ENCODE measurements at regions not wholly inside any gene's neighbourhood (a gene's known extent, or its start where the extent isn't known, plus 50 kb on each side); places are given as distances from the start of the nearest gene placed in this dataset.

DNA sequence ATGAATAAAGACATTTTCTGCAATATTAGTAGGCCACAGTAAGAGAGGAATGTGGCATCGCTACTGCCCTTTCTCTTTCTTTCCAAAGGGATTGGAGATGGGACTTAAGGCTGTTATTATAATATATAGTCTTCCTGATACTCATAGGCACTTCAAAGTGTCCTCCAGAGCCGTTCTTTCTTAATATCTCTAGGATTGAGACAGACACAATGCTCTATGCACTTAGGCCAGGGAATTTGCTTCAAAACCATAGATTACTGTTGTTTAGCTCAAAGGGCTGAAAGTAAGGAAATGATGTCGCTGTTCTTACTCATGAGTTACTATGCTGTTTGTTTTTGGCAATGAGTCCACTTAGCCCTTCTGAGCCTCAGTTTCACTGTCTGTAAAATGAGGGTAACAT is 590.5 kb downstream of the CDH11 start:
- H3K27me3 Mint-ChIP-seq, result no peaks in the 10 kb centered on the region
- H3K9me3 Mint-ChIP-seq, result peaks cover 4% of the 10 kb centered on the region
- POLR2A ChIA-PET, result no interaction called here
- no peak overlapping the region for H3K27ac Mint-ChIP-seq
- DNase-seq, result no peak
- no peaks in the 10 kb centered on the region for H3K36me3 Mint-ChIP-seq (ENCODE audit: low read depth)
- CTCF ChIA-PET, result no interaction called here
- H3K4me3 Mint-ChIP-seq, result no peak overlapping the region
- H3K4me1 Mint-ChIP-seq, result no peaks in the 10 kb centered on the region

DNA sequence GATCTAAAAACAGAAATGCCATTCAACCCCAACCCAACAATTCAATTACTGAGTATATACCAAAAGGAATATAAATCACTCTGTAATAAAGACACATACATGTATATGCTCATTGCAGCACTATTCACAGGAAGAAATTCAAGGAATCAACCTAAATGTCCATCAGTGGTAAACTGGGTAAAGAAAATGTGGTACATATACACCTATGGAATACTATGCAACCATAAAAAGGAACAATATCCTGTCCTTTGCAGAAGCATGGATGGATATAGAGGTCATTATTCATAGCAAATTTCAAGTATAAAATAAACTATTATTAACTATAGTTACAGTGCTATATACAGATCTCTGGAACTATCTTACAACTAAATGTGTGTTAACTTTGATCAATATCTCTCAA is 599.3 kb downstream of the CDH11 start:
- Mint-ChIP-seq H3K4me1 (no peaks in the 10 kb centered on the region), H3K27ac (no peak overlapping the region), H3K4me3 (no peak overlapping the region), H3K9me3 (peaks cover 2% of the 10 kb centered on the region), H3K27me3 (no peaks in the 10 kb centered on the region), H3K36me3 (ENCODE audit: low read depth) (no peaks in the 10 kb centered on the region)
- ChIA-PET CTCF (no interaction called here), POLR2A (no interaction called here)
- no peak for DNase-seq

DNA sequence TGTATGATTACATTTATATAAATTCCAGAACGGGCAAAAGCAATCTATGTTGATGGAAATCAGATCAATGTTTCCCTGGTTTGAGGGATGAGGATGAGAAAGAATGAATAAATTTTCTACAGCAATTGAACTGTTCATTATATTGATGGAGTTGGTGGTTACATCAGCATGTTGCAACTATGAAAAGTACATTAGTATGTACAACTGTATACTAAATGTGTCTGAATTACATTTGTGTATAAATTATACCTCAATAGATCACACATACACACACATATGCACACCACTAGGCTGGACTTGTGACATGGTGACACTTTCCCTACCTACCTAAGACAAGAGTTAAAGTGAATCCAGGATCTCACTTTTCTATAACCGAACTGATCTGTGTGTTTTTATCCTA is 608.0 kb downstream of the CDH11 start:
- ChIA-PET CTCF (no interaction called here), POLR2A (no interaction called here)
- no peaks in the 10 kb centered on the region for H3K36me3 Mint-ChIP-seq (ENCODE audit: low read depth)

DNA sequence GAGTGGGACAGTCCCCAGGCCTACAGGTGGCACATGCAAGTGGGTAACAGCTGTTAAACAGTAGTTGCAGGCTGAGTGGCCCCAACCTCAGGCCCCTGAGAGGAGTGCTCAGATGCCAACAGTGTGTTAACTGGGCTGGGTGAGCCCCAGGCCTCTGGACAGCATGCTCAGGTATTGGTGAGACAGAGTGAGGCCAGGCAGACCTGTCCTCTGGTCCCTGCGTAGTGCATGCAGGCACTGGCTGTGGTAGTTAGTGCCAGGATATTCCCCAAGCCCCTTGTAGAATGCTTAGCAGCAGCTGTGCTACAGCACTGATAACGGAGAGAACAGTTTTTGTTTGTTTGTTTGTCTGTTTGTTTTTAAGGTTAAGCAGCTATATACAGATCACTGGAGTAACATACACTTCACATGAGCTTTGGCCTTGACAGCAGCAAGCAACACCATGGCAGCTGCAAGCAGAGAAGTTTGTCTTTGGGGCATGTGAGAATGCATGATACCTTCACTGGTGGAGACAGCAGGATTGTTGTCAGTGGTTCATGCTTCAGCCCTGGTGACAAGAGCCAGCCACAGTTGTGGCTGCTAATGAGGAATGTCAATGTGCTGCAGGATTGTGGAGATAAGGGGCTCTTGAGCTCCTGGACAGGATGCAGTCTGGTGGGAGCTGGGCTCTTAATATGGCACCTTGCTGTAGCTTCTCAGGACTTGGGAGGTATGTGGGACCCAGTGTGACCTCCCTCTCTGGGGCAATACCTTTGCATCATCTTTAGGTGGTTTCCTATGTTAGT is 614.4 kb downstream of the CDH11 start:
- POLR2A ChIA-PET, result no interaction called here
- no peaks in the 10 kb centered on the region for H3K36me3 Mint-ChIP-seq (ENCODE audit: low read depth)
- no peaks in the 10 kb centered on the region for H3K4me1 Mint-ChIP-seq
- no peak overlapping the region for H3K4me3 Mint-ChIP-seq
- H3K9me3 Mint-ChIP-seq, result peaks cover 7% of the 10 kb centered on the region
- no peak for DNase-seq
- no peak overlapping the region for H3K27ac Mint-ChIP-seq
- H3K27me3 Mint-ChIP-seq, result no peaks in the 10 kb centered on the region
- CTCF ChIA-PET, result no interaction called here

More for the DNA sequence above, 608.0 kb downstream of the CDH11 start:
- Mint-ChIP-seq H3K27ac (no peak overlapping the region), H3K4me3 (no peak overlapping the region), H3K9me3 (peaks cover 4% of the 10 kb centered on the region), H3K27me3 (no peaks in the 10 kb centered on the region), H3K4me1 (no peaks in the 10 kb centered on the region)
- no peak for DNase-seq

DNA sequence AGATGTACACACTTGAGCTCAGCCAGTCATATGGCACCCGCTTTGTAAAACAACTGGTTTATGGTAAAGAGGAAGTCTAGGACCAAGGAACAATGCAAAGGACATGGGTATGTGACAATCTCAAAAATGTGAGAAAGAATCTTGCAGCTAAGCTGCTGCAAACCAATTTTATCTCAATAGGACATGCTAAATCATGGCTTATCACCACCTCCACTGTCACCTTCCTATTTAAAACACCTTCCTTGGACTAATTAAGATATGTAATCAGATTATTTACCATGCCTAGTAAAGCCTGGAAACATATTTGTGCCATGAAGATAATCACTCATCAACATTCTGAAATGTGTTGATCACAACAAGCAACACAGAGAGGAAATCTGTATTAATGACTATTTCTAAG is 622.7 kb downstream of the CDH11 start:
- no peaks in the 10 kb centered on the region for H3K4me1 Mint-ChIP-seq
- DNase-seq, result no peak
- ChIA-PET CTCF (no interaction called here), POLR2A (no interaction called here)
- H3K27ac Mint-ChIP-seq, result no peak overlapping the region
- no peaks in the 10 kb centered on the region for H3K36me3 Mint-ChIP-seq (ENCODE audit: low read depth)
- no peaks in the 10 kb centered on the region for H3K27me3 Mint-ChIP-seq
- no peak overlapping the region for H3K4me3 Mint-ChIP-seq
- H3K9me3 Mint-ChIP-seq, result no peaks in the 10 kb centered on the region

DNA sequence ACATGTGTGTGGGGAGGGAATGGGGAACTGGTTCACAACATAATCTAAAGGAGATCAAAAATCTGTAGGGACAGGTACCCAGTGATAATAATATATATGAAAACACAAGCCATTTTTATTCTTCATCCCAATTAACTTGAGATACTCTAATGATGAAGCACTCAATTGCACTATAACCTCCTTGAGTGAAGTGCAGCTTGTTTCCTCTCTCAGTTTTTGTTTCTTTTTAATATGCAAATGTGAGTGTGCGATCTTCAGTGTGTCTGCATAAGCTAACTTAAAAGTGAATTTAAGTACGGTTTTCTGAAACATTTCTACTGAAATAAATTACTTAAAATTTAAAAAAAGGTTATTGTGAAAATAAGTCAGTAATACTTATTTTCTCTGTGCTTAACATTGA is 623.5 kb downstream of the CDH11 start:
- no peaks in the 10 kb centered on the region for H3K9me3 Mint-ChIP-seq
- no peak overlapping the region for H3K27ac Mint-ChIP-seq
- no peaks in the 10 kb centered on the region for H3K4me1 Mint-ChIP-seq
- H3K36me3 Mint-ChIP-seq (ENCODE audit: low read depth), result no peaks in the 10 kb centered on the region
- H3K27me3 Mint-ChIP-seq, result no peaks in the 10 kb centered on the region
- H3K4me3 Mint-ChIP-seq, result no peak overlapping the region
- ChIA-PET POLR2A (no interaction called here), CTCF (no interaction called here)
- DNase-seq, result no peak

DNA sequence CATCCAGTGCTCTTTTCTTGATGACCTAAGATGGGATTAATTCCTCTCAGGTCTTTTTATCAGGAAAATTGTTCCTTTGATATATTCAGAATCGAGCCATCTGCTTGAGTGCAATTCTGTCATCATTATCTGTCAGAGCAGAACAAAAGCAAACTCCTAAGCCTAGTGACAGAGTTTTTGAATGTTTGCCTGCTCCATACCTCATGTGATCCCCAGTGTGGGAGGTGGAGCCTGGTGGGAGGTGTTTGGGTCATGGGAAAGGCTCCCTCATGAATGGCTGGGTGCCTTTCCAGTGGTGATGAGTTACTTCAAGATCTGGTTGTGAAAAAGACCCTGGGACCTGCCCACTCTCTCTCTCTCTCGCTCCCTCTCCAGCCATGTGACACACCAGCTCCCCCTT is 628.2 kb downstream of the CDH11 start:
- no peaks in the 10 kb centered on the region for H3K36me3 Mint-ChIP-seq (ENCODE audit: low read depth)
- peaks cover 6% of the 10 kb centered on the region for H3K9me3 Mint-ChIP-seq
- H3K27me3 Mint-ChIP-seq, result no peaks in the 10 kb centered on the region
- H3K27ac Mint-ChIP-seq, result no peak overlapping the region
- no peak for DNase-seq
- ChIA-PET POLR2A (no interaction called here), CTCF (no interaction called here)
- no peak overlapping the region for H3K4me3 Mint-ChIP-seq
- H3K4me1 Mint-ChIP-seq, result no peaks in the 10 kb centered on the region

DNA sequence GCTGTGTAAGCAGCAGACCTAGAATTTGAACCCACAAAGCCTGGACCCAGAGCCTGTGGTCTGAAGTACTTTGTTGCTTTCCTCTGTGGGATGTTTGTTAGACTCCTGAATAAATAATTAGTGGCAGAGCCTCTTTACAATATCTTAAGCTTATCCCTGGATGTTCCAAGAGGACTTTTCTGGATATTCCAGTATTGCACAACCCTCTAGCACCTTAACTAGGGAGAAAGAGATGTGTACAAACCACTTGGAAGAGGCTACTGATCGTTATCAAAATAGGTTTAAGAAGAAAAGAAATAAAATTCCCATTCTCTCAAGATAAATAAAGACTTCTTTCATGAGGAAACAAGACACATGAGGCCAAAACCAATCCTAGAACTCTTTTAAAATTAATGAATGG is 632.4 kb downstream of the CDH11 start:
- H3K27me3 Mint-ChIP-seq, result no peaks in the 10 kb centered on the region
- POLR2A ChIA-PET, result no interaction called here

DNA sequence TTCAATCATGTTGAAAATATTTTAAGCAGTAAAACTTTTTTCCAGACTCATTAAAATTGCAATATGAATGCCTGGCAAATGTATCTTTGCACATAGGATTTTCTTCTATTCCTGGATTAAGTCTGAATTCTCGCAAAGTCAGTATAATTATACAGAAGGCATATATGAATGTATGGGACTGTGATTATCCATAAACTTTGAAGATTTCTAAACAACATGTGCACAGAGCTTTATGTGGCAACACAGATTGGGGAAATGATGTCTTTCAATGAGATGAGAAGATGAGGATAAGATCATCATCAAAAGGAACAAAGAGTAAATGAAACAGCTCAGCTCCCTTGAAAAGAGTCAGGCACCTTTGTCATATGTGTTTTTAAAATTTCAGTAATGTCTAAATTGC is 635.3 kb downstream of the CDH11 start:
- Mint-ChIP-seq H3K4me1 (no peaks in the 10 kb centered on the region), H3K9me3 (peaks cover 11% of the 10 kb centered on the region), H3K36me3 (ENCODE audit: low read depth) (no peaks in the 10 kb centered on the region), H3K27me3 (no peaks in the 10 kb centered on the region), H3K4me3 (no peak overlapping the region), H3K27ac (no peak overlapping the region)
- ChIA-PET POLR2A (no interaction called here), CTCF (no interaction called here)
- no peak for DNase-seq

More for the DNA sequence above, 632.4 kb downstream of the CDH11 start:
- H3K4me1 Mint-ChIP-seq, result no peaks in the 10 kb centered on the region
- CTCF ChIA-PET, result no interaction called here
- H3K9me3 Mint-ChIP-seq, result peaks cover 12% of the 10 kb centered on the region
- H3K36me3 Mint-ChIP-seq (ENCODE audit: low read depth), result no peaks in the 10 kb centered on the region
- no peak overlapping the region for H3K4me3 Mint-ChIP-seq
- DNase-seq, result no peak
- no peak overlapping the region for H3K27ac Mint-ChIP-seq

DNA sequence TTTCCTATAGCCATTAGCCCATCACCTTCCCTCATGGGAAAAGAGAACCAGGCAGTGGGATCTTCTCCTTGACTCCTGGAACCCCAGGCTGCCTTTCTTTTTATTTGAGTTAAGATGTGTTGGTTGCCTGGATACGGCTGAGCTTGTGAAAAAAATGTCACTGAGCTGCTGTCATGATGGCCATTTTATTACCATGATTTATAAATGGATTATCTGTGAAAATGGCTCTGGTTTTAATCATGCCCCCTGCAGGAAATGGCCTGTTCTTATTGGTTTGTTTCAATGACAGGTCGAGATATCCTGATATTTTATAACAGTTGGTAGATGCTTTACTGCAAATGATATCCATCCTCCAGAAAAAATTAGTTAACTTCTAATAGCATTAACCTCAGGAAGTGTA is 640.4 kb downstream of the CDH11 start:
- no peak overlapping the region for H3K27ac Mint-ChIP-seq
- H3K9me3 Mint-ChIP-seq, result peaks cover 16% of the 10 kb centered on the region
- no peak overlapping the region for H3K4me3 Mint-ChIP-seq
- H3K27me3 Mint-ChIP-seq, result no peaks in the 10 kb centered on the region
- CTCF ChIA-PET, result no interaction called here
- no peaks in the 10 kb centered on the region for H3K4me1 Mint-ChIP-seq
- DNase-seq, result no peak
- H3K36me3 Mint-ChIP-seq (ENCODE audit: low read depth), result no peaks in the 10 kb centered on the region
- POLR2A ChIA-PET, result no interaction called here

DNA sequence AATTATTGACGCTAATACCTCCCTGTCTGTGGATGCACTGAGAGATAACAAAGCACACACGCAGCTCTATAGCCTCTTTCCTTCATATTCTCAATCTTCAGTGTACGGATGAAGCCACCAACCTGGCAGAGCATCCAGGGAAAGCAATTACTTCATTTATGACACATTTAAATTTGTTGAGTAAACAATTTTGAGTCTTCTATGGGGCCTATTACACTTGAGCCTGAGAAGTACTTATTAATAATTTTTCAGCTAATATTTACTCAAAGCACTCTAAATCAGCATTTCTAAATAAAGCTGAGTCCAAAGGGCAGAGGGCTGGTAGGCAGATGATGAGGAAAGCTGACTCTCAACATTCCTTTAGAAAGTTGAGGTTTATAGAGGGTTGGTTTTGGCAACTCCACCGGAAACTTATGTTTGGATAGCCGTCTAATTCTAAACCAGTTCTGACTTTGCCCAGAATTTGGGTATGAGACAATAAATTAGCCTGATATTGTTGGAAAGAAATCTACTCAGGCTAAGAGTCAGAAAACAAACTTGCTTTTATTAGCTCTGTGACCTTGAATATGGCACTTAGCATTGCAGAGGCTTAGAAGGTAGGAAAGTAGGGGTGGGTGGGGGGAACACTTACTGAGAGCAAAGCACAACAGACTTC is 643.5 kb downstream of the CDH11 start:
- DNase-seq, result no peak
- Mint-ChIP-seq H3K27me3 (no peaks in the 10 kb centered on the region), H3K4me3 (no peak overlapping the region), H3K9me3 (peaks cover 16% of the 10 kb centered on the region), H3K27ac (no peak overlapping the region), H3K36me3 (ENCODE audit: low read depth) (no peaks in the 10 kb centered on the region), H3K4me1 (no peaks in the 10 kb centered on the region)
- POLR2A ChIA-PET, result no interaction called here
- CTCF ChIA-PET, result no interaction called here

DNA sequence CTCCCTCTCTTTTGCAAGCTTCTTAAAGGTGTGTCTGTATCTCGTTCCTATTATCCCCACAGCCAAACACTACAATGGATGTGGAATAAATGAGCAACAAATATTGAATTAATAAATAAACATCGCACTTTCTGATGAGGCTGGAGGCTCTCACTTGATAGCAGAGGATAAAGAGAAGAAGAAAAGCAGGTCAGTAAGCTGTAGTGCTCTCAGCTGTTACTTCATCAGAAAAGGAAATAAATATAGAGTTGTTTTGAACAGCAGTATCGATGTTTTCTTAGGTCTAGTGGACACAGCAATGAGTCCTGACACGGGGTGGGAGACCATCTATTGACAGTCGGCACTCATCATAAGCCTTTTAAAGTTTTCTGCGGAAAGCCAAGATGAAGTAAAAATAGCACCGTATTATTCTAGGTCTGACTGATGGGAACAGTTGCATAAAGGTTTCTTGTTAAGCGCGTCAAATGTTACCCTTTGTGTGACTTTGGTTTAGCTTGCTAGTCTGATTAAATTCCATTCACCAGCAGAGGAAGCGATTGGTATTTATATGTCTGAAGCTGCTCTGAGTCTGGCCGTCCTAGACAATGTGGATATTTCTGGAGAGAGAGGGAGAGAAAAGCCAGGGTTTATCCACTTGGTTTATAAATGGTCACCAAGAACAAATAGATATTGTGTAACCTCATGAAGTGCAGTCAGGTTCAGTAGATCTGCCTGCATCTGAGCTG is 646.1 kb downstream of the CDH11 start:
- DNase-seq, result no peak
- CTCF ChIA-PET, result no interaction called here
- Mint-ChIP-seq H3K4me1 (no peaks in the 10 kb centered on the region), H3K27me3 (no peaks in the 10 kb centered on the region), H3K36me3 (ENCODE audit: low read depth) (no peaks in the 10 kb centered on the region), H3K27ac (no peak overlapping the region), H3K9me3 (peaks cover 16% of the 10 kb centered on the region), H3K4me3 (no peak overlapping the region)
- POLR2A ChIA-PET, result no interaction called here

DNA sequence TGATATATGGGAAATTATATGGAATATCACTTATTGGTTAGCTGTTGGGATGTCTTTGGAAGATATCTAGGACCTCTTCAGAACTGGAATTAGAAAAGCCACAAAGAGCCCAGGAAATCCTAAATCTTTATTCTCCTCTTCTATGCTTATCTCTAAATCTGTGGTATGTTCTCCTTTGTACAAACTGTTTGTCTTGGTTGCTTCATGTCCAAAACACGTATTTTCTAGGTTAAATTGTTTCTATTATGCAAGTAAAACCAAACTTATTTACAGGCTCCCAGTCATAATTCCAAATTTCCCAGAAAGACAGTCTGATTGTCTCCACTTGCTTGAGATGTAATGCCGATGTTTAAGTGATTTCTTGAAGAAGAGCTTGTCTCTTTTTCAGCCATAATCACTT is 650.9 kb downstream of the CDH11 start:
- ChIA-PET CTCF (no interaction called here), POLR2A (no interaction called here)
- Mint-ChIP-seq H3K9me3 (peaks cover 18% of the 10 kb centered on the region), H3K27me3 (no peaks in the 10 kb centered on the region), H3K4me3 (no peak overlapping the region), H3K27ac (no peak overlapping the region), H3K4me1 (no peaks in the 10 kb centered on the region), H3K36me3 (ENCODE audit: low read depth) (no peaks in the 10 kb centered on the region)
- DNase-seq, result no peak
